Gastrocnemius medialis (tissue), 4 donors: ENCODE measurements at regions not wholly inside any gene's neighbourhood (a gene's known extent, or its start where the extent isn't known, plus 50 kb on each side); places are given as distances from the start of the nearest gene placed in this dataset.

ENCODE experiments used
- CTCF ChIP-seq, 5 experiments: fragments of 450-650 bp in 3 of 5; fragments of 200-600 bp in 2 of 5; sonication (generic) in 2 of 5; IDR thresholded peaks in 4 of 5; conservative IDR thresholded peaks in 1 of 5; 1 replicate in 4 of 5; 2 replicates in 1 of 5; pipeline ENCODE4 v1.5.1; 2016 to 2019; ENCODE audit warnings: antibody characterized with exemption in 5 of 5, mild to moderate bottlenecking in 3 of 5, moderate library complexity in 3 of 5
- POLR2A ChIP-seq, 2 donors: fragments of 450-650 bp; IDR thresholded peaks; one replicate each; pipeline ENCODE4 v1.6.1; 2017; ENCODE audit warnings: antibody characterized with exemption in 2 of 2, mild to moderate bottlenecking in 2 of 2, moderate library complexity in 2 of 2

GRCh38 chr5:23302438-23302837, 205.0 kb upstream of the PRDM9 start:
- no peak for TF ChIP-seq CTCF (IDR thresholded peaks at IDR 0.05 in 4 of 5, conservative IDR thresholded peaks at IDR 0.05 in 1 of 5)
- TF ChIP-seq POLR2A (IDR thresholded peaks at IDR 0.05): no peak
